NB4 (cell line): ENCODE measurements at regions not wholly inside any gene's neighbourhood (a gene's known extent, or its start where the extent isn't known, plus 50 kb on each side); places are given as distances from the start of the nearest gene placed in this dataset.

Experiments
- DNase-seq: peaks from one replicate; pipeline ENCODE4 v3.0.0; 2010; ENCODE audit warnings: low read depth
- H3K4me3 ChIP-seq: one replicate; pipeline ENCODE4 v1.5.1; 2011; ENCODE audit warnings: mild to moderate bottlenecking, low read depth, low read length, moderate library complexity
- MYC ChIP-seq: IDR thresholded peaks from 2 replicates; pipeline ENCODE4 v1.6.1; 2011; ENCODE audit warnings: low read depth, low read length
- POLR2A ChIP-seq: IDR thresholded peaks from 2 replicates; pipeline ENCODE4 v1.6.1; 2011; ENCODE audit warnings: mild to moderate bottlenecking; ENCODE audit not compliant: insufficient read length; ENCODE audit errors: extremely low read depth
- TF ChIP-seq, protein P1 (sequence below): IDR thresholded peaks from 2 replicates; pipeline ENCODE4 v1.6.1; 2011; ENCODE audit warnings: low read depth, low read length
- TF ChIP-seq, protein P2 (sequence below): IDR thresholded peaks from one replicate; pipeline ENCODE4 v1.5.1; 2012; ENCODE audit warnings: low read depth, low read length

DNA sequence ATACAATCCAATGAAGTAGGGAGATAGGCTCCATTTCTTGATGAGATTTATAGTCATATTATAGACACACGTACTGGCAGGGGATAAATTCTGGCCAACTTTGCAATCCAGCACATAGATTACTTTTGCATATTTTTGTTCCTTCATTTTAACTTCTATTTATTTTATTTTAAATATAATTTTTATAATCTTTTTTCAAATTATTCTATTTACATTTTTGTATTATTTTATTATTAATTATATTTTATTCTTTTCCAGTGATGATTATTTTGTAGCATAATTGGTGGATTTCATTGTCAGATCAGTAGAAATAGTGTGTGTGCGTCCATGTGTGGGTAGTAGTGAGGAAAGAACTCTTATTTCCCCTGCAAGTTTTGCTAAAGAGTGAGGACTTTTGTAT is 980.1 kb upstream of the TYRP1 start:
- no peak overlapping the region for H3K4me3 ChIP-seq
- TF ChIP-seq, protein P1, sequence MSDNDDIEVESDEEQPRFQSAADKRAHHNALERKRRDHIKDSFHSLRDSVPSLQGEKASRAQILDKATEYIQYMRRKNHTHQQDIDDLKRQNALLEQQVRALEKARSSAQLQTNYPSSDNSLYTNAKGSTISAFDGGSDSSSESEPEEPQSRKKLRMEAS = no peak
- TF ChIP-seq, protein P2, sequence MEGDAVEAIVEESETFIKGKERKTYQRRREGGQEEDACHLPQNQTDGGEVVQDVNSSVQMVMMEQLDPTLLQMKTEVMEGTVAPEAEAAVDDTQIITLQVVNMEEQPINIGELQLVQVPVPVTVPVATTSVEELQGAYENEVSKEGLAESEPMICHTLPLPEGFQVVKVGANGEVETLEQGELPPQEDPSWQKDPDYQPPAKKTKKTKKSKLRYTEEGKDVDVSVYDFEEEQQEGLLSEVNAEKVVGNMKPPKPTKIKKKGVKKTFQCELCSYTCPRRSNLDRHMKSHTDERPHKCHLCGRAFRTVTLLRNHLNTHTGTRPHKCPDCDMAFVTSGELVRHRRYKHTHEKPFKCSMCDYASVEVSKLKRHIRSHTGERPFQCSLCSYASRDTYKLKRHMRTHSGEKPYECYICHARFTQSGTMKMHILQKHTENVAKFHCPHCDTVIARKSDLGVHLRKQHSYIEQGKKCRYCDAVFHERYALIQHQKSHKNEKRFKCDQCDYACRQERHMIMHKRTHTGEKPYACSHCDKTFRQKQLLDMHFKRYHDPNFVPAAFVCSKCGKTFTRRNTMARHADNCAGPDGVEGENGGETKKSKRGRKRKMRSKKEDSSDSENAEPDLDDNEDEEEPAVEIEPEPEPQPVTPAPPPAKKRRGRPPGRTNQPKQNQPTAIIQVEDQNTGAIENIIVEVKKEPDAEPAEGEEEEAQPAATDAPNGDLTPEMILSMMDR = no peak
- TF ChIP-seq MYC (no peak), POLR2A (no peak)
- DNase-seq = no peak

DNA sequence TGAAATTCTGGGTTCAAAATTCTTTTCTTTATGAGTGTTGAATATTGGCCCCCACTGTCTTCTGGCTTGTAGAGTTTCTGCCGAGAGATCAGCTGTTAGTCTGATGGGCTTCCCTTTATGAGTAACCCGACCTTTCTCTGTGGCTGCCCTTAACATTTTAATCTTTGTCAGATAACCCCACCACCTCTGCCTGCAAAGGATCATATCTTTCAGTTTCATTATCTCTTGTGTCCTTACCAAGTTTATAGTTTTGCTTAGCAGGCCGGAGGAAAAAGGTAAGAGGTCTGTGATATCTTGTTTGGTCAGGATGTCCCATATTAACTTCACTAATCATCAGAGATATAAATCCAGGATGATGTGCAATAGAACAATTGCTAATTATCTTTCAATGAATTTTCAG is 970.2 kb upstream of the TYRP1 start:
- no peak for DNase-seq
- no peak overlapping the region for H3K4me3 ChIP-seq
- TF ChIP-seq, protein P2 = no peak
- no peak for TF ChIP-seq POLR2A
- TF ChIP-seq, protein P1 = no peak
- TF ChIP-seq MYC = no peak

DNA sequence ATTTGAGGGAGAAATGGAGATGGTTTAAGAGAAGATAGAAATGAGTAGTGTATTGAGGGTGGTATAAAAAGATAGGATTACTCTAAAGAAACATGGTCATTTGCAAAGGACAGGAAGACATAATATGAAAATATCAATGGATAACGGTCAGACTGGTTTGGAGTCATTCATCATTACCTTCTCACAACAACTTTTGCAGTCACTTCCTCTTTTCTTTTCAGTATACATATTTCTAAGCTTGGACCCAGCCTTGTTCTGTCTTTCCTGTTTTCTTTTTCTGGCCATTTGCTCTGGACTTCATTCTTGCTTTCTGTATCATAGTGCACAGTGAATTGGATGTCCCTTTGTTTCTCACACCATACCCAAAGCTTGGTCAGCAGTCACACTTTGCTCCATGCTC is 966.5 kb upstream of the TYRP1 start:
- TF ChIP-seq, protein P2 = no peak
- TF ChIP-seq, protein P1 = no peak
- TF ChIP-seq POLR2A = no peak
- TF ChIP-seq MYC = no peak
- no peak overlapping the region for H3K4me3 ChIP-seq
- DNase-seq = no peak

DNA sequence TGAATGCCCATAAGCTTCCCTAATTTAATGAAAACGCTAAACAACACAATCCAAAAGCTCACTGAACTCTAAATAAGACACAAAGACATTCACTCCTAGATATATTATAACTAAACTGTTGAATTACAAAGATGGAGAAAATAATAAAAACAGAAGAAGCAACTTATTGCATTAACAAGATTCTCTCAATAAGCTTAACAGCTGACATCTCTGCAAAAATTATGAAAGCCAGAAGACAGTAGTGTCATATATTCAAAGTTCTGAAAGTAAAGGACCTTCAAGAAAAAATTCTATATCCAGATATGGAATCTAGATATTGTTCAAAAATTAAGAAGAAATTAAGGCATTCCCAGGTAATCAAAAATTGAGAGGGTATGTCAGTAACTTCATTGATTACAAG is 957.8 kb upstream of the TYRP1 start:
- DNase-seq = no peak

DNA sequence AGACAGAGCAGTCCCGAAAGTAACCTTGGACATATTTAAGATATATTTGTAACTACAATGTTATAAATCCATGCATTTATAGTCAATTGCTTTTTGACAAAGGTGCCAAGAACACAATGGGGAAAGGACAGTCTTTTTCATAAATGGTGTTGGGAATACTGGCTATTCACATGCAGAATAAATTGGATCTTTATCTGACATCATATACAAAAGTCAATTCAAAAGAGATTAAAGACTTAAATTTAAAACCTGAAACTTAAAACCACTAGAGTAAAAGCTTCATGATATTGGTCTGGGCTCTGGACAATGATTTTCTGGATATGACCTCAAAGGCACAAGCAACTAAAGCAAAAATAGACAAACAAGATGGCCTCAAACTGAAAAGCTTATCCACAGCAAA is 950.7 kb upstream of the TYRP1 start:
- DNase-seq = no peak
- TF ChIP-seq POLR2A (no peak), MYC (no peak)
- TF ChIP-seq, protein P1 = no peak
- TF ChIP-seq, protein P2 = no peak
- no peak overlapping the region for H3K4me3 ChIP-seq

More for the DNA sequence above, 957.8 kb upstream of the TYRP1 start:
- TF ChIP-seq, protein P1 = no peak
- TF ChIP-seq POLR2A (no peak), MYC (no peak)
- TF ChIP-seq, protein P2 = no peak
- H3K4me3 ChIP-seq = no peak overlapping the region

DNA sequence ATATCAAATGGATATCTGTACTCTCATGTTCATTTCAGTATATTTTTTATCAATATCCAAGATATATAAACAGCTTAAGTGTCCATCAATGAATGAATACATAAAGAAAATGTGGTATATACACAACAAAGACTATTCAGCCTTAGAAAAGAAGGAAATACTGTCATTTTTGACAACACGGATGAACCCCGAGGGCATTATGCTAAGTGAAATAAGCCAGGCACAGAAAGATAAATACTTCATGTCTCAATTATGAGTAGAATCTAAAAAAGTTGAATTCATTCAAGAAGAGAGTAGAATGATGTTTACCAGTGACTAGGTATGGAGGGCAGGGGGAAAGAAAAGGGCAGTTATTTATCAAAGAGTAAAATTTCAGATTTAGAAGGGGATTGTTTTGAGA is 949.8 kb upstream of the TYRP1 start:
- DNase-seq = no peak
- TF ChIP-seq, protein P1 = no peak
- TF ChIP-seq, protein P2 = no peak
- TF ChIP-seq MYC (no peak), POLR2A (no peak)
- H3K4me3 ChIP-seq = no peak overlapping the region
